Neural progenitor cell (in vitro differentiated cells): ENCODE measurements at regions not wholly inside any gene's neighbourhood (a gene's known extent, or its start where the extent isn't known, plus 50 kb on each side); places are given as distances from the start of the nearest gene placed in this dataset.

Experiments
- DNase-seq: peaks from one replicate; pipeline ENCODE4 v3.0.0-alpha.2; 2016; ENCODE audit warnings: low spot score
- H2AFZ ChIP-seq: fragments of 200-600 bp; sonication (generic); replicated peaks from 2 replicates; pipeline ENCODE4 v1.6.1; 2016; ENCODE audit warnings: antibody characterized with exemption
- H3F3A ChIP-seq: fragments of 200-600 bp; sonication (generic); 2 replicates; pipeline ENCODE4 v1.6.1; 2016; ENCODE audit warnings: antibody characterized with exemption, low read depth
- H3K27ac ChIP-seq: fragments of 200-600 bp; sonication (generic); 2 replicates; pipeline ENCODE4 v1.5.1; 2016; ENCODE audit warnings: mild to moderate bottlenecking
- H3K27me3 ChIP-seq: fragments of 200-600 bp; sonication (generic); 2 replicates; pipeline ENCODE4 v1.6.1; 2016; ENCODE audit warnings: mild to moderate bottlenecking, moderate library complexity
- H3K36me3 ChIP-seq: fragments of 200-600 bp; sonication (generic); 2 replicates; pipeline ENCODE4 v1.5.1; 2016
- H3K4me1 ChIP-seq: fragments of 200-600 bp; sonication (generic); 2 replicates; pipeline ENCODE4 v1.6.1; 2016; ENCODE audit warnings: mixed run types
- H3K4me2 ChIP-seq: fragments of 200-600 bp; sonication (generic); 2 replicates; pipeline ENCODE4 v1.6.1; 2016
- H3K4me3 ChIP-seq: fragments of 200-600 bp; sonication (generic); 2 replicates; pipeline ENCODE4 v1.5.1; 2016
- H3K79me2 ChIP-seq: fragments of 200-600 bp; sonication (generic); 2 replicates; pipeline ENCODE4 v1.6.1; 2016; ENCODE audit warnings: low read depth
- H3K9ac ChIP-seq: fragments of 200-600 bp; sonication (generic); 2 replicates; pipeline ENCODE4 v1.6.1; 2016
- H3K9me3 ChIP-seq: fragments of 200-600 bp; sonication (generic); 2 replicates; pipeline ENCODE4 v1.5.1; 2016; ENCODE audit warnings: low read depth
- H4K20me1 ChIP-seq: fragments of 200-600 bp; sonication (generic); 2 replicates; pipeline ENCODE4 v1.6.1; 2016; ENCODE audit warnings: low read depth
- H3K27ac Mint-ChIP-seq: 3 replicates; pipeline ENCODE4 v1.8.0; 2021; ENCODE audit warnings: mixed read lengths
- H3K27me3 Mint-ChIP-seq: 2 replicates; pipeline ENCODE4 v1.8.0; 2022; ENCODE audit warnings: low read depth, mild to moderate bottlenecking, inconsistent platforms, moderate library complexity, mixed read lengths; ENCODE audit not compliant: insufficient read depth
- H3K36me3 Mint-ChIP-seq: 3 replicates; pipeline ENCODE4 v1.8.0; 2021; ENCODE audit warnings: mixed read lengths
- H3K4me1 Mint-ChIP-seq: 3 replicates; pipeline ENCODE4 v1.8.0; 2021; ENCODE audit warnings: mixed read lengths
- H3K4me3 Mint-ChIP-seq: 3 replicates; pipeline ENCODE4 v1.8.0; 2021; ENCODE audit warnings: mild to moderate bottlenecking, moderate library complexity, mixed read lengths
- H3K9me3 Mint-ChIP-seq: 3 replicates; pipeline ENCODE4 v1.8.0; 2020; ENCODE audit warnings: mixed read lengths
- CTCF ChIP-seq: fragments of 200-600 bp; sonication (generic); IDR thresholded peaks from 2 replicates; pipeline ENCODE4 v1.5.1; 2017; ENCODE audit warnings: antibody characterized with exemption, mild to moderate bottlenecking
- EZH2 ChIP-seq: fragments of 200-600 bp; sonication (generic); IDR thresholded peaks from 2 replicates; pipeline ENCODE4 v1.6.1; 2017; ENCODE audit warnings: antibody characterized with exemption, mild to moderate bottlenecking, moderate library complexity
- EZH2phosphoT487 ChIP-seq: fragments of 200-600 bp; sonication (generic); IDR thresholded peaks from 2 replicates; pipeline ENCODE4 v1.6.1; 2017; ENCODE audit warnings: antibody characterized with exemption

DNA sequence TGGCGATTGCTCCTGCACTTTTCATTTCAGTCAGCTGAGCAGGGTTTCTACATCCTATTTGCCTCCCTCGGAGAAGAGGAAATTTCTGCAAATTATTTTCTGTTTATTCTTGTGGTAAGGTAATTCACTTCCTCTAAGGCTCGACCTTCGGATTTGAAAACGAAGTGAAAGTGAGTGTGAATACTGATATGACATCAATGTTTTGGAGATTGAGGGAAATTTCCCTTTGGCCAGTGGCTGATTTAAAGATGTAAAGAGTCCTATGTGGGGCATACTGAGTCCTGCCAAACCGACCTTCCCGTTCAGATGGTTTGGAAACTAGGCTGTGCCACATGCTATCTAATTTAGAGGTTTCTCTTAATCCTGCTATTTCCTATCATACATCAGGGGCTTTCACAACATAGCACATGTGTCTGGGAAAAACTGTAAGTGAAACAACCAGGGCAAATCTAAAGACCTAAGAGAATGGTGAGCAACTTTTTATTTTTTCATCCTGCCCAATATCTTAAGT, 112.3 kb downstream of the POSTN start:
- no peaks in the 10 kb centered on the region for H4K20me1 ChIP-seq
- Mint-ChIP-seq H3K9me3 (no peaks in the 10 kb centered on the region), H3K27ac (no peak overlapping the region), H3K27me3 (no peaks in the 10 kb centered on the region), H3K4me1 (no peaks in the 10 kb centered on the region), H3K4me3 (no peak overlapping the region), H3K36me3 (no peaks in the 10 kb centered on the region)
- no peak overlapping the region for H3K27ac ChIP-seq
- TF ChIP-seq CTCF: no peak
- no peak for TF ChIP-seq EZH2phosphoT487
- no peak for TF ChIP-seq EZH2
- no peaks in the 10 kb centered on the region for H3K27me3 ChIP-seq
- H3F3A ChIP-seq: no peaks in the 10 kb centered on the region
- no peak overlapping the region for H3K9ac ChIP-seq
- H2AFZ ChIP-seq: no peak overlapping the region
- no peaks in the 10 kb centered on the region for H3K4me1 ChIP-seq
- H3K79me2 ChIP-seq: no peaks in the 10 kb centered on the region
- no peaks in the 10 kb centered on the region for H3K36me3 ChIP-seq
- no peak for DNase-seq
- no peak overlapping the region for H3K4me3 ChIP-seq
- no peaks in the 10 kb centered on the region for H3K9me3 ChIP-seq
- no peak overlapping the region for H3K4me2 ChIP-seq

GRCh38 chr13:37485756-37486155, 112.8 kb downstream of the POSTN start:
- no peak overlapping the region for H3K4me2 ChIP-seq
- H3K36me3 ChIP-seq: no peaks in the 10 kb centered on the region
- no peak overlapping the region for H3K4me3 ChIP-seq
- H4K20me1 ChIP-seq: no peaks in the 10 kb centered on the region
- H2AFZ ChIP-seq: no peak overlapping the region
- no peaks in the 10 kb centered on the region for H3K27me3 ChIP-seq
- DNase-seq: no peak
- no peak overlapping the region for H3K27ac ChIP-seq
- no peaks in the 10 kb centered on the region for H3K36me3 Mint-ChIP-seq
- no peak for TF ChIP-seq CTCF
- TF ChIP-seq EZH2phosphoT487: no peak
- no peak for TF ChIP-seq EZH2
- H3K79me2 ChIP-seq: no peaks in the 10 kb centered on the region
- H3K4me1 Mint-ChIP-seq: no peaks in the 10 kb centered on the region
- no peak overlapping the region for H3K9ac ChIP-seq
- no peaks in the 10 kb centered on the region for H3F3A ChIP-seq
- H3K27ac Mint-ChIP-seq: no peak overlapping the region
- no peaks in the 10 kb centered on the region for H3K27me3 Mint-ChIP-seq
- no peak overlapping the region for H3K4me3 Mint-ChIP-seq
- no peaks in the 10 kb centered on the region for H3K4me1 ChIP-seq
- H3K9me3 Mint-ChIP-seq: no peaks in the 10 kb centered on the region
- H3K9me3 ChIP-seq: no peaks in the 10 kb centered on the region

GRCh38 chr13:37484056-37484455, 114.5 kb downstream of the POSTN start:
- no peaks in the 10 kb centered on the region for H3K27me3 Mint-ChIP-seq
- Histone ChIP-seq H4K20me1 (no peaks in the 10 kb centered on the region), H3K9ac (no peak overlapping the region), H3K27me3 (no peaks in the 10 kb centered on the region), H3F3A (no peaks in the 10 kb centered on the region), H3K79me2 (no peaks in the 10 kb centered on the region), H3K4me2 (no peak overlapping the region), H3K36me3 (no peaks in the 10 kb centered on the region), H3K27ac (no peak overlapping the region), H3K4me1 (no peaks in the 10 kb centered on the region), H3K9me3 (no peaks in the 10 kb centered on the region), H3K4me3 (no peak overlapping the region), H2AFZ (no peak overlapping the region)
- H3K4me1 Mint-ChIP-seq: no peaks in the 10 kb centered on the region
- no peaks in the 10 kb centered on the region for H3K9me3 Mint-ChIP-seq
- TF ChIP-seq EZH2 (no peak), CTCF (no peak), EZH2phosphoT487 (no peak)
- H3K4me3 Mint-ChIP-seq: no peak overlapping the region
- H3K36me3 Mint-ChIP-seq: no peaks in the 10 kb centered on the region
- no peak for DNase-seq
- no peak overlapping the region for H3K27ac Mint-ChIP-seq

- DNase-seq: no peak
- no peaks in the 10 kb centered on the region for H3K9me3 ChIP-seq
- no peaks in the 10 kb centered on the region for H3K9me3 Mint-ChIP-seq
- no peaks in the 10 kb centered on the region for H3K36me3 ChIP-seq
- H3K27ac Mint-ChIP-seq: no peak overlapping the region
- H3K9ac ChIP-seq: no peak overlapping the region
- no peak overlapping the region for H3K4me3 ChIP-seq
- no peaks in the 10 kb centered on the region for H3K27me3 ChIP-seq
- no peaks in the 10 kb centered on the region for H3K36me3 Mint-ChIP-seq
- no peak overlapping the region for H3K4me3 Mint-ChIP-seq
- no peaks in the 10 kb centered on the region for H3K4me1 ChIP-seq
- no peaks in the 10 kb centered on the region for H3K27me3 Mint-ChIP-seq
- H3K4me1 Mint-ChIP-seq: no peaks in the 10 kb centered on the region
- H3F3A ChIP-seq: no peaks in the 10 kb centered on the region
- no peak overlapping the region for H3K27ac ChIP-seq
- no peak overlapping the region for H2AFZ ChIP-seq
- H4K20me1 ChIP-seq: no peaks in the 10 kb centered on the region
- TF ChIP-seq EZH2phosphoT487: no peak
- TF ChIP-seq EZH2: no peak
- TF ChIP-seq CTCF: no peak
- H3K4me2 ChIP-seq: no peak overlapping the region
- no peaks in the 10 kb centered on the region for H3K79me2 ChIP-seq
Measured at GRCh38 chr13:37482331-37482730, 116.2 kb downstream of the POSTN start.
